GM23248 (cell line): ENCODE measurements at regions not wholly inside any gene's neighbourhood (a gene's known extent, or its start where the extent isn't known, plus 50 kb on each side); places are given as distances from the start of the nearest gene placed in this dataset.

Experiments used
- DNase-seq: peaks from one replicate; pipeline ENCODE4 v3.0.0-alpha.2; 2015
- H2AFZ ChIP-seq: fragments of 200-600 bp; sonication (generic); 2 replicates; pipeline ENCODE4 v1.6.1; 2016; ENCODE audit warnings: antibody characterized with exemption
- H3F3A ChIP-seq: fragments of 200-600 bp; sonication (generic); 2 replicates; pipeline ENCODE4 v1.6.1; 2016; ENCODE audit warnings: mild to moderate bottlenecking, antibody characterized with exemption, mixed run types; ENCODE audit not compliant: insufficient read depth
- H3K27ac ChIP-seq: fragments of 200-600 bp; sonication (generic); 2 replicates; pipeline ENCODE4 v1.5.1; 2016; ENCODE audit warnings: mild to moderate bottlenecking
- H3K27me3 ChIP-seq: fragments of 200-600 bp; sonication (generic); replicated peaks from 2 replicates; pipeline ENCODE4 v1.6.1; 2016; ENCODE audit warnings: mild to moderate bottlenecking; ENCODE audit not compliant: insufficient read depth
- H3K36me3 ChIP-seq: fragments of 200-600 bp; sonication (generic); 2 replicates; pipeline ENCODE4 v1.6.1; 2016; ENCODE audit warnings: low read depth, mild to moderate bottlenecking
- H3K4me1 ChIP-seq: fragments of 200-600 bp; sonication (generic); 2 replicates; pipeline ENCODE4 v1.6.1; 2016; ENCODE audit warnings: mild to moderate bottlenecking; ENCODE audit not compliant: insufficient read depth
- H3K4me2 ChIP-seq: fragments of 200-600 bp; sonication (generic); one replicate; pipeline ENCODE4 v1.6.1; 2016; ENCODE audit warnings: mild to moderate bottlenecking; ENCODE audit not compliant: unreplicated experiment
- H3K4me3 ChIP-seq: fragments of 200-600 bp; sonication (generic); 2 replicates; pipeline ENCODE4 v1.5.1; 2016; ENCODE audit warnings: mild to moderate bottlenecking
- H3K79me2 ChIP-seq: fragments of 200-600 bp; sonication (generic); 2 replicates; pipeline ENCODE4 v1.6.1; 2016; ENCODE audit warnings: mild to moderate bottlenecking; ENCODE audit not compliant: insufficient read depth
- H3K9ac ChIP-seq: fragments of 200-600 bp; sonication (generic); 2 replicates; pipeline ENCODE4 v1.6.1; 2016; ENCODE audit warnings: mild to moderate bottlenecking
- H3K9me2 ChIP-seq: fragments of 200-600 bp; sonication (generic); 2 replicates; pipeline ENCODE4 v1.6.1; 2016; ENCODE audit warnings: mixed run types, mild to moderate bottlenecking, moderate library complexity; ENCODE audit not compliant: insufficient read depth
- H3K9me3 ChIP-seq: fragments of 200-600 bp; sonication (generic); one replicate; pipeline ENCODE4 v1.6.1; 2017; ENCODE audit warnings: low read depth
- H4K20me1 ChIP-seq: fragments of 200-600 bp; sonication (generic); 2 replicates; pipeline ENCODE4 v1.6.0; 2016; ENCODE audit not compliant: insufficient read depth
- EZH2 ChIP-seq: fragments of 200-600 bp; sonication (generic); IDR thresholded peaks from 2 replicates; pipeline ENCODE4 v1.6.1; 2018; ENCODE audit warnings: antibody characterized with exemption, mild to moderate bottlenecking; ENCODE audit not compliant: insufficient read depth, poor library complexity, severe bottlenecking
- EZH2phosphoT487 ChIP-seq: fragments of 200-600 bp; sonication (generic); IDR thresholded peaks from 2 replicates; pipeline ENCODE4 v1.6.1; 2018; ENCODE audit warnings: antibody characterized with exemption, moderate library complexity, mild to moderate bottlenecking, low read depth; ENCODE audit not compliant: insufficient read depth
- WGBS, 2 experiments: methylation state at CpG; one replicate each; pipeline ENCODE4 v1.1.6; 2015 to 2017; ENCODE audit warnings: low lambda C conversion rate in 2 of 2, low coverage in 1 of 2; ENCODE audit errors: missing lambda C conversion rate in 2 of 2; 5-methylcytosine and 5-hydroxymethylcytosine counted together
- in situ Hi-C: fragments of 300-500 bp; cut with MboI; formaldehyde crosslinking; loops from 2 replicates; pipeline ENCODE4 v1.15.0; 2020

DNA sequence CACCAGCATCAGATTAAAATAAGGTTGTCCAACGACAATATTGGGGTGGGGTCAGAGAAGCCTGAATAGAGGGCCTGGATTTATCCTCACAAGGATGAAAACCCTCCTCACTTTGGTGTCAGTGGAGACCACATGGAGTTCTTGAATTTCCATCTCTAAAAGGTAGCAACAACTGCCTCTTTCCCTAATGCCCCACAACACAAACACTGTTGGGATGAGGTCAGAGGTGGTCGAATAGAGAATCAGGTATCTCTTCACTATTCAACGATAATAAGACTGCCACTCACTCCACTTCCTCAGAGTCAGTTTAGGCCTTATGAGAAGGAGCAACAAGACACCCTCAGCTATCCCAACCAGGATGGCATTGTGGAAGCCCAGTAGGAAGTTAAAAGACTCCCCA is 596.1 kb downstream of the HTR1B start:
- Histone ChIP-seq H4K20me1 (no peaks in the 10 kb centered on the region), H3K4me1 (no peaks in the 10 kb centered on the region), H3F3A (no peaks in the 10 kb centered on the region), H3K79me2 (no peaks in the 10 kb centered on the region), H3K4me2 (no peak overlapping the region), H3K9me2 (no peaks in the 10 kb centered on the region), H3K27ac (no peak overlapping the region), H3K27me3 (no peaks in the 10 kb centered on the region), H3K36me3 (no peaks in the 10 kb centered on the region), H3K9ac (no peak overlapping the region), H2AFZ (no peak overlapping the region), H3K4me3 (no peak overlapping the region), H3K9me3 (no peaks in the 10 kb centered on the region)
- in situ Hi-C loops = no loop called here
- WGBS, 2 experiments = 17 to 28% methylated on average over 3 of the region's 3 CpGs
- no peak for DNase-seq
- TF ChIP-seq EZH2phosphoT487 = no peak
- TF ChIP-seq EZH2 = no peak

DNA sequence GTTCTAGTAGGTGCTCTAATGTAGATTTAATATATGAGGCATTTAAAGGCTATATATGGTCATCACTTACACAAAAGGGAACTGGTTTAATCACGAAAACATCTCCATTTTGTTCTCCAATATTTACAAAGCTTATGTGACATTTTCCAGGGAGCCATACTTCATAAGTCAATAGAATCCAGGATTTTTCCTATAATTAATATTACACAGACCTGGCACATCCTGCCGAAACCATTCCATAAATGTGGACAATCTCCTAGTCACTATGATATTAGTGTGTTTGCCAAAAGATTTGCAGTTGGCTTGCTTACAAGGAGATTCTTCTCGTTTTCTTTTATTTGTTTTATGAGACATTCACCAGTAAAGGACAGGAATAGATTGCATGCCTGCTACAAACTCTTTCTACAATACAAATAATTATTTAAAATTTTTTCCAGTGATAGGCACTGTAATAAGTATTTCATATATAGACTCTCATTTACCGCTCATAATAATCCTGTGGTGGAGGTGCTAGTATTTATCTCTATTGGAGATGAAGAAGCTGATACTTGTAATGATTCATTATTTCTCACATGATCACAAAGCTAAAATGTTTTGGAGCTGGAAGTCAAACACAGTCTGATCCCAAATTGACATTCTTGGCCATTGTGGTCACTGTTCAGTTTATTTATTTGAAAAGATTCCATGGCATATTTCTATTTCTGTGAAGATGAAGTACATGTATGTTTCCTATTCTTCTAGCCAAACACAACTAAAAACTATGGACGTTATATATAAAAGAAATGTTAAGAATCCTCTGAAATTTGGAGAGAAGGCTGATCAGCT is 597.0 kb downstream of the HTR1B start:
- Histone ChIP-seq H3K36me3 (no peaks in the 10 kb centered on the region), H3K4me3 (no peak overlapping the region), H2AFZ (no peak overlapping the region), H3K9me2 (no peaks in the 10 kb centered on the region), H3K4me1 (no peaks in the 10 kb centered on the region), H3F3A (no peaks in the 10 kb centered on the region), H3K9me3 (no peaks in the 10 kb centered on the region), H3K9ac (no peak overlapping the region), H3K27me3 (no peaks in the 10 kb centered on the region), H3K4me2 (no peak overlapping the region), H4K20me1 (no peaks in the 10 kb centered on the region), H3K27ac (no peak overlapping the region), H3K79me2 (no peaks in the 10 kb centered on the region)
- in situ Hi-C loops = no loop called here
- TF ChIP-seq EZH2phosphoT487 = no peak
- no peak for TF ChIP-seq EZH2
- no peak for DNase-seq
- 36 to 37% methylated on average over 5 of the region's 5 CpGs for WGBS, 2 experiments

DNA sequence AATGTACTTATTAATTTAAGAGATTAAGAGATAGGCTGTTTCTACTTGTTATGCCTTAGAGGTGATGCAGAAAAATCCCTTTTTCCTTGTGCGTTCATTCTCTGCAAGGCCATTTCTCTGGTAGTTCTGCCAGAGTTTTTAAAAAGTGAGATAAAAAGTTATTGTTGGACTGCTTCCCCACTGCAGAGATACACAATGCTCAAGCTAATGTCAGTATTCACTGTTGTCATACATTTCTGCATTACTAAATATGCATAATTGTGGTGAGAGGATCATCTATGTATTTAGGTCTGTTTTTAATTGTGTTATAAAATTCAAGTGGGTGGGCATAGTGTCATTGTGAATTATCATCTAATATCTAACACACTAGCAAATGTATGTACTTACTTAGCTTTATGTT is 600.4 kb downstream of the HTR1B start:
- H3K9me2 ChIP-seq = no peaks in the 10 kb centered on the region
- H3K27me3 ChIP-seq = no peaks in the 10 kb centered on the region
- no peak overlapping the region for H3K4me2 ChIP-seq
- no peak for TF ChIP-seq EZH2
- no peak for TF ChIP-seq EZH2phosphoT487
- no peak overlapping the region for H2AFZ ChIP-seq
- no peaks in the 10 kb centered on the region for H3K36me3 ChIP-seq
- no peaks in the 10 kb centered on the region for H4K20me1 ChIP-seq
- in situ Hi-C loops = no loop called here
- WGBS, 2 experiments = 30 to 46% methylated on average over 1 of the region's 1 CpG
- no peaks in the 10 kb centered on the region for H3F3A ChIP-seq
- H3K27ac ChIP-seq = no peak overlapping the region
- H3K4me3 ChIP-seq = no peak overlapping the region
- no peak for DNase-seq
- H3K79me2 ChIP-seq = no peaks in the 10 kb centered on the region
- H3K9ac ChIP-seq = no peak overlapping the region
- no peaks in the 10 kb centered on the region for H3K9me3 ChIP-seq
- H3K4me1 ChIP-seq = no peaks in the 10 kb centered on the region

DNA sequence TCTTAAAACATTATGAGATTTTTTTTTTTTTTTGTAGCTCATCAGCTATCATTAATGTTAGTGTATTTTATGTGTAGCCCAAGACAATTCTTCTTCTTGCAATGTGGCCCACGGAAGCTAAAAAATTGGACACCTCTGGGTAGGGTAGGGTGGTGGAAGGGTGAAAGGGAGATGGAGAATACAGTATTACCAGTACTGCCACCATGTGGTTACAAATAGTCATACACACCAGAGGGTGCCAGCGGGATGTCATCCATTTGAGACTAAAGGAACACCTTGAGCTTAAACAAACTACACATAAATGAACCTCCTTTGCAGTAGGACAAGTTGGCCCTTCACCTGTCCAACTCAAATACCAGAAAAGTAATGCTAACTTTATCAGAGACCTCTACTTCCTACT is 601.9 kb downstream of the HTR1B start:
- Histone ChIP-seq H2AFZ (no peak overlapping the region), H3K36me3 (no peaks in the 10 kb centered on the region), H4K20me1 (no peaks in the 10 kb centered on the region), H3K4me2 (no peak overlapping the region), H3K4me1 (no peaks in the 10 kb centered on the region), H3K9me2 (no peaks in the 10 kb centered on the region), H3F3A (no peaks in the 10 kb centered on the region), H3K4me3 (no peak overlapping the region), H3K9me3 (no peaks in the 10 kb centered on the region), H3K9ac (no peak overlapping the region), H3K27me3 (no peaks in the 10 kb centered on the region), H3K27ac (no peak overlapping the region), H3K79me2 (no peaks in the 10 kb centered on the region)
- DNase-seq = peak; percentile 20
- TF ChIP-seq EZH2 (no peak), EZH2phosphoT487 (no peak)
- 58 to 59% methylated on average over 2 of the region's 2 CpGs for WGBS, 2 experiments
- in situ Hi-C loops = no loop called here

DNA sequence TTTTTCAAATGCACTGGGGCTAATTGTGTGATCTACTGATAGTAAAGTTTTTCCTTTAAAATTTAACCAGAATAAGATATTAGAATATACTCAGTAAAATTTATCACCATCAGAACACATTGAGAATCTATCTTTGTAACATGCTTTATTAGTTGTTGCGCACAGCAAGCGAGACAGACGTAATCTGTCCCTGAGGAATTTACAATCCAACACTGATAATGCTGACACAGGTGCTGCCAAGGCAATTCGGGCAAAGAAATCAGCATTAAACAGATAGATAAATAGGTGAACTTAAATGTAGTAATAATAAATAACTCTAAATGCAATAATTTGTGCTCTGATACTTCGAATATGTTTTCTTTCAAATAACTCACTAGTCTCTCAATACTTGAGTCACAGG is 607.2 kb downstream of the HTR1B start:
- Histone ChIP-seq H3F3A (no peaks in the 10 kb centered on the region), H2AFZ (no peak overlapping the region), H3K27me3 (no peaks in the 10 kb centered on the region), H3K79me2 (no peaks in the 10 kb centered on the region), H3K9ac (no peak overlapping the region), H3K4me2 (no peak overlapping the region), H4K20me1 (no peaks in the 10 kb centered on the region), H3K9me3 (no peaks in the 10 kb centered on the region), H3K36me3 (no peaks in the 10 kb centered on the region), H3K4me1 (peaks cover 5% of the 10 kb centered on the region; the same call in 1 of the 2 replicates), H3K4me3 (no peak overlapping the region), H3K9me2 (no peaks in the 10 kb centered on the region), H3K27ac (no peak overlapping the region)
- in situ Hi-C loops = no loop called here
- WGBS, 2 experiments = 67 to 68% methylated on average over 5 of the region's 5 CpGs
- DNase-seq = no peak
- TF ChIP-seq EZH2phosphoT487 (no peak), EZH2 (no peak)
